CD4-positive, alpha-beta T cell (primary cell): ENCODE measurements at regions not wholly inside any gene's neighbourhood (a gene's known extent, or its start where the extent isn't known, plus 50 kb on each side); places are given as distances from the start of the nearest gene placed in this dataset.
"Not testable (repeated sequence)": the region's sequence is repeated elsewhere in the genome, so short reads cannot be mapped to it uniquely, and the experiment has no call there.

ENCODE experiments used
- ATAC-seq: fragments of 200-7000 bp; cut with Tn5 transposase; one replicate; pipeline ENCODE4 v1.10.0; 2022; ENCODE audit warnings: mild to moderate bottlenecking; ENCODE audit not compliant: poor library complexity
- CTCF ChIA-PET: fragments of 350-600 bp; sonication (Branson Sonifier 250); formaldehyde crosslinking; loops from one replicate; lab custom pipeline; 2021; ENCODE audit warnings: antibody characterized with exemption, inconsistent platforms; lab: Charles Lee
- POLR2A ChIA-PET: fragments of 350-600 bp; sonication (Branson Sonifier 250); formaldehyde crosslinking; loops from one replicate; lab custom pipeline; 2021; ENCODE audit warnings: antibody characterized with exemption, inconsistent platforms; lab: Charles Lee
- DNase-seq, 14 experiments: peaks; one replicate each; pipeline ENCODE4 v3.0.0-alpha.2; 2013 to 2020; ENCODE audit warnings: mixed read lengths in 2 of 14
- H3K27ac ChIP-seq, 2 donors: one replicate each; pipeline versions ENCODE4 v1.5.1 to v1.7.0; 2013; ENCODE audit warnings: low read length in 2 of 2, low read depth in 1 of 2, mild to moderate bottlenecking in 1 of 2
- H3K27me3 ChIP-seq, 2 experiments: 1 replicate in 1 of 2; 2 replicates in 1 of 2; pipeline versions ENCODE4 v1.6.1 to v1.7.0; 2013; ENCODE audit warnings: low read length in 2 of 2, control low read depth in 1 of 2, mild to moderate bottlenecking in 1 of 2, moderate library complexity in 1 of 2; ENCODE audit not compliant: insufficient read depth in 2 of 2, control insufficient read depth in 1 of 2
- H3K36me3 ChIP-seq: one replicate; pipeline ENCODE4 v1.6.1; 2013; ENCODE audit warnings: low read length, control low read depth; ENCODE audit not compliant: insufficient read depth
- H3K4me1 ChIP-seq: one replicate; pipeline ENCODE4 v1.6.1; 2013; ENCODE audit warnings: low read length, control low read depth; ENCODE audit not compliant: insufficient read depth
- H3K4me3 ChIP-seq: one replicate; pipeline ENCODE4 v1.5.1; 2013; ENCODE audit warnings: mild to moderate bottlenecking, low read length, moderate library complexity
- H3K9me3 ChIP-seq, 2 experiments: 1 replicate in 1 of 2; 2 replicates in 1 of 2; pipeline versions ENCODE4 v1.6.1 to v1.7.0; 2013; ENCODE audit warnings: low read length in 2 of 2, mild to moderate bottlenecking in 2 of 2, control low read depth in 1 of 2, moderate library complexity in 1 of 2; ENCODE audit not compliant: control insufficient read depth in 1 of 2, insufficient read depth in 1 of 2
- H3K27ac Mint-ChIP-seq: one replicate; pipeline ENCODE4 v1.8.0; 2020; ENCODE audit warnings: mixed read lengths
- H3K27me3 Mint-ChIP-seq: one replicate; pipeline ENCODE4 v1.8.0; 2021; ENCODE audit warnings: mixed read lengths
- H3K36me3 Mint-ChIP-seq: one replicate; pipeline ENCODE4 v1.8.0; 2021; ENCODE audit warnings: low read depth, mixed read lengths
- H3K4me1 Mint-ChIP-seq: one replicate; pipeline ENCODE4 v1.8.0; 2021; ENCODE audit warnings: low read depth, mixed read lengths
- H3K4me3 Mint-ChIP-seq: one replicate; pipeline ENCODE4 v1.8.0; 2020; ENCODE audit warnings: mild to moderate bottlenecking, mixed read lengths
- H3K9me3 Mint-ChIP-seq: one replicate; pipeline ENCODE4 v1.8.0; 2020; ENCODE audit warnings: mixed read lengths
- intact Hi-C, 2 experiments: fragments of 100-400 bp; cut with DNase I in 1 of 2; cut with micrococcal nuclease in 1 of 2; formaldehyde crosslinking; loops; one replicate each; pipeline versions ENCODE4 v1.15.1 to v1.9.0; 2023 to 2025; cut with DNase I, micrococcal nuclease
- TF ChIP-seq, protein P1 (sequence below): fragments of 200-600 bp; IDR thresholded peaks from one replicate; pipeline ENCODE4 v1.8.0; 2022; ENCODE audit warnings: antibody characterized with exemption, mild to moderate bottlenecking

DNA sequence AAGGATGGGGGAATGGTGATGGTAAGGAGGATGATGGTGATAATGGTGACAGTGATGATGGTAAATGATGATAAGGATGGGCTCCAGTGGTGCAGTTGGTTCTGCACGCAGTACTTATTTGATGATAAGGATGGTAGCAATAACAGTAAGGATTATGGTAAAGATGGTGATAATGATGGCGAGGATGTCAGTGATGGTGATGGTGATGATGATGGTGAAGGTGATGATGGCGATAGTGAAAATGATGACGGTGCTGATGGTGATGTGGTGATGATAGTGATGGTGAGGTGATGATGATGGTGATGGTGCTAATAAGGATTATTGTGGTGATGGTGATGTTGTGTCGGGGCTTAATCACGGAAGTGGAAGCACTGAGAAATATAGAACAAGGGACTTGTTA lies 103.7 kb downstream of the C16orf95 start:
- Histone ChIP-seq H3K27ac (no peak overlapping the region), H3K36me3 (no peaks in the 10 kb centered on the region), H3K27me3 (no peaks in the 10 kb centered on the region), H3K9me3 (peaks cover 0 to 5% of the 10 kb centered on the region in 2 experiments), H3K4me3 (no peak overlapping the region), H3K4me1 (no peaks in the 10 kb centered on the region)
- H3K4me1 Mint-ChIP-seq = no peaks in the 10 kb centered on the region
- DNase-seq = no peak
- H3K9me3 Mint-ChIP-seq = no peaks in the 10 kb centered on the region
- no peak overlapping the region for H3K27ac Mint-ChIP-seq
- no peaks in the 10 kb centered on the region for H3K27me3 Mint-ChIP-seq
- ChIA-PET CTCF (no interaction called here), POLR2A (no interaction called here)
- TF ChIP-seq, protein P1, sequence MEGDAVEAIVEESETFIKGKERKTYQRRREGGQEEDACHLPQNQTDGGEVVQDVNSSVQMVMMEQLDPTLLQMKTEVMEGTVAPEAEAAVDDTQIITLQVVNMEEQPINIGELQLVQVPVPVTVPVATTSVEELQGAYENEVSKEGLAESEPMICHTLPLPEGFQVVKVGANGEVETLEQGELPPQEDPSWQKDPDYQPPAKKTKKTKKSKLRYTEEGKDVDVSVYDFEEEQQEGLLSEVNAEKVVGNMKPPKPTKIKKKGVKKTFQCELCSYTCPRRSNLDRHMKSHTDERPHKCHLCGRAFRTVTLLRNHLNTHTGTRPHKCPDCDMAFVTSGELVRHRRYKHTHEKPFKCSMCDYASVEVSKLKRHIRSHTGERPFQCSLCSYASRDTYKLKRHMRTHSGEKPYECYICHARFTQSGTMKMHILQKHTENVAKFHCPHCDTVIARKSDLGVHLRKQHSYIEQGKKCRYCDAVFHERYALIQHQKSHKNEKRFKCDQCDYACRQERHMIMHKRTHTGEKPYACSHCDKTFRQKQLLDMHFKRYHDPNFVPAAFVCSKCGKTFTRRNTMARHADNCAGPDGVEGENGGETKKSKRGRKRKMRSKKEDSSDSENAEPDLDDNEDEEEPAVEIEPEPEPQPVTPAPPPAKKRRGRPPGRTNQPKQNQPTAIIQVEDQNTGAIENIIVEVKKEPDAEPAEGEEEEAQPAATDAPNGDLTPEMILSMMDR = no peak
- ATAC-seq = no peak
- no peak overlapping the region for H3K4me3 Mint-ChIP-seq
- H3K36me3 Mint-ChIP-seq = no peaks in the 10 kb centered on the region
- intact Hi-C loops = no loop called here

DNA sequence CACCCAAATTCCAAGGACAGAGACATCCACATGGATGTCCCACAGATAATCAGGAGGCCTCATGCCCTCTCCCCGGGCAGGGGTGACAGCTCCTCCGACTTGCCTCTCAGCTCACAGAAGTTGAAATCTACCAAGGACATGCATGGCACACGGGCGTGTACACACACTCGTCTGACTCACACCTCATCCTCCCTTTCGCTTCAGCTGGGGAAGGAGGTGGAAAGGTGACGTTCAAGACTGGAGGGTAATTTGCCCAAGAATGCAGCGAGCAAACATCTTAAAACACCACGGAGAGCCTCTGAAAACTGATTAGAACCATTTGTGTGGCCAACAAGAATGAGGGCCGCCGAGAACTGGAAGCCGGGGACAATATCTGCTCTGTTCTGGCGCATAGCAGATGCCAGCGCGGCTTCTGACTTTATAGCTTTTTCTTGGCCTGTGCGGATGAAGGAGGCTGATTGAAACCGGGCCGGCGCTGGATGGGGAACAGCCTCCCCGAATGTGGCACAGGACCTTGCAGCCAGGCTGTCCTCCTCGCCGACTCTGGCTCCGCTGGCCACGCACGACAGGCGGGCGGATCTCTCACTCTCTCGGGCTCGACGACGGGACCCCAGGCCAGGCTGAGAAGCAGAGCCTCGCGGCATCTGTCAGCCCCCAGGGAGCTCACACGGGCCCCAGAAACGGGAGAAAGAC lies 100.9 kb downstream of the C16orf95 start:
- Mint-ChIP-seq H3K4me3 (no peak overlapping the region), H3K4me1 (no peaks in the 10 kb centered on the region), H3K27ac (no peak overlapping the region), H3K36me3 (no peaks in the 10 kb centered on the region), H3K9me3 (no peaks in the 10 kb centered on the region), H3K27me3 (no peaks in the 10 kb centered on the region)
- H3K4me3 ChIP-seq = no peak overlapping the region
- H3K9me3 ChIP-seq = peaks cover 0 to 8% of the 10 kb centered on the region in 2 experiments
- POLR2A ChIA-PET = no interaction called here
- H3K4me1 ChIP-seq = no peaks in the 10 kb centered on the region
- no peaks in the 10 kb centered on the region for H3K27me3 ChIP-seq
- TF ChIP-seq, protein P1 = no peak
- DNase-seq = no peak
- no peak for ATAC-seq
- no peak overlapping the region for H3K27ac ChIP-seq
- intact Hi-C loops = no loop called here
- CTCF ChIA-PET = no interaction called here
- no peaks in the 10 kb centered on the region for H3K36me3 ChIP-seq

DNA sequence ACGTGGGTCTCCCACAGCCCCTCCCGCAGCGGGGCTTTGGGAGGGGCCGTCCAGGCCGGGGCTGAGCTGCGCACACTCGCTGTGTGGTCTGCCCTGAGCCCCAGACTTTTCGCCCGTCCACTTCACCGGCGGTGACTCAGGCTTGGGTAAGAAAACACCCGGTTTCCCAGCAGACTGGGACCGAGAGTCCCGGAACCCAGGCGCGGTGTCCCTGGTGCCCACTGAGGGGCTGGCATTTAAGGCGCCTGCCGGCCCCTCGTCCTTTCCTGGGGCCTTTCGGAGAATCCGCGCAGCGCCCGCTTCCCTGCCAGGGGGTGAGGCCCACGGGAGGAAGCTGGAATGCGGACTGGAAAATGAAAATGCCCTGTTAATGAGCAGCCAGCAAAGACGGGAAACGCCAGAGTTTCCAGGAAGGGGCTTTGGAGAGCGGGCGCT lies 100.3 kb downstream of the C16orf95 start:
- H3K27ac ChIP-seq = no peak overlapping the region
- H3K27me3 ChIP-seq = no peaks in the 10 kb centered on the region
- no peaks in the 10 kb centered on the region for H3K4me1 Mint-ChIP-seq
- TF ChIP-seq, protein P1 = no peak
- no peak overlapping the region for H3K4me3 ChIP-seq
- H3K4me3 Mint-ChIP-seq = no peak overlapping the region
- no peaks in the 10 kb centered on the region for H3K36me3 Mint-ChIP-seq
- H3K4me1 ChIP-seq = no peaks in the 10 kb centered on the region
- H3K36me3 ChIP-seq = no peaks in the 10 kb centered on the region
- ChIA-PET POLR2A (no interaction called here), CTCF (no interaction called here)
- intact Hi-C loops = no loop called here
- H3K9me3 ChIP-seq = peaks cover 0 to 8% of the 10 kb centered on the region in 2 experiments
- no peaks in the 10 kb centered on the region for H3K27me3 Mint-ChIP-seq
- no peak for DNase-seq
- H3K9me3 Mint-ChIP-seq = no peaks in the 10 kb centered on the region
- no peak for ATAC-seq
- no peak overlapping the region for H3K27ac Mint-ChIP-seq

DNA sequence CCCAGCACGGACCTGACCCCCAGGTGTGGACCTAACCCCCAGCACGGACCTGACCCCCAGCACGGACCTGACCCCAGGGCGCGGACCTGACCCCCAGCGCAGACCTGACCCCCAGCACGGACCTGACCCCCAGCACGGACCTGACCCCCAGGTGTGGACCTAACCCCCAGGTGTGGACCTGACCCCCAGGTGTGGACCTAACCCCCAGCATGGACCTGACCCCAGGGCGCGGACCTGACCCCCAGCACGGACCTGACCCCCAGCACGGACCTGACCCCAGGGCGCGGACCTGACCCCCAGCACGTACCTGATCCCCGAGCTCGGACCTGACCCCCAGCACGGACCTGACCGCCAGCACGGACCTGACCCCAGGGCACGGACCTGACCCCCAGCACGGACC lies 99.4 kb downstream of the C16orf95 start:
- H3K4me3 Mint-ChIP-seq, H3K4me1 Mint-ChIP-seq, H3K27ac ChIP-seq, H3K27ac Mint-ChIP-seq, POLR2A ChIA-PET, H3K27me3 Mint-ChIP-seq, H3K36me3 ChIP-seq, CTCF ChIA-PET, H3K27me3 ChIP-seq, intact Hi-C loops, H3K4me1 ChIP-seq, H3K4me3 ChIP-seq, DNase-seq, H3K36me3 Mint-ChIP-seq, H3K9me3 Mint-ChIP-seq, ATAC-seq, H3K9me3 ChIP-seq: not testable (repeated sequence)
